SU-DHL-6 (cell line): ENCODE measurements at regions not wholly inside any gene's neighbourhood (a gene's known extent, or its start where the extent isn't known, plus 50 kb on each side); places are given as distances from the start of the nearest gene placed in this dataset.

Experiments used
- H2AFZ ChIP-seq: fragments of 200-600 bp; sonication (generic); 2 replicates; pipeline ENCODE4 v1.6.1; 2014; ENCODE audit warnings: low read depth, mild to moderate bottlenecking, moderate library complexity, mixed read lengths, antibody characterized with exemption, low read length; ENCODE audit not compliant: severe bottlenecking
- H3F3A ChIP-seq: fragments of 200-600 bp; shearing (Covaris generic); 2 replicates; pipeline ENCODE4 v1.6.0; 2016; ENCODE audit warnings: antibody characterized with exemption, mild to moderate bottlenecking; ENCODE audit not compliant: insufficient read depth
- H3K27ac ChIP-seq: fragments of 200-600 bp; sonication (generic); 2 replicates; pipeline ENCODE4 v1.5.1; 2016; ENCODE audit warnings: low read depth, mild to moderate bottlenecking, low read length, moderate library complexity, mixed read lengths
- H3K27me3 ChIP-seq: fragments of 200-600 bp; sonication (generic), shearing (Covaris generic); 2 replicates; pipeline ENCODE4 v1.6.0; 2014; ENCODE audit warnings: mild to moderate bottlenecking, low read length
- H3K36me3 ChIP-seq: fragments of 200-600 bp; sonication (generic); 2 replicates; pipeline ENCODE4 v1.6.1; 2014; ENCODE audit warnings: mild to moderate bottlenecking, low read length, mixed read lengths
- H3K4me2 ChIP-seq: fragments of 300-600, 200-600 bp; shearing (Covaris generic), sonication (generic); 2 replicates; pipeline ENCODE4 v1.6.0; 2014; ENCODE audit warnings: low read length, low read depth, mild to moderate bottlenecking; ENCODE audit not compliant: poor library complexity, severe bottlenecking
- H3K4me3 ChIP-seq: fragments of 200-600 bp; sonication (generic); 2 replicates; pipeline ENCODE4 v1.5.1; 2014; ENCODE audit warnings: antibody characterized with exemption, low read length, mild to moderate bottlenecking, mixed read lengths; ENCODE audit not compliant: insufficient read depth, poor library complexity, severe bottlenecking
- H3K79me2 ChIP-seq: fragments of 200-600 bp; sonication (generic); 2 replicates; pipeline ENCODE4 v1.6.1; 2014; ENCODE audit warnings: mild to moderate bottlenecking, low read length, moderate library complexity; ENCODE audit not compliant: insufficient read depth
- H3K9ac ChIP-seq: fragments of 200-600 bp; sonication (generic); 2 replicates; pipeline ENCODE4 v1.7.0; 2014; ENCODE audit warnings: mild to moderate bottlenecking, low read length
- H3K9me2 ChIP-seq: fragments of 200-600 bp; sonication (generic); replicated peaks from 2 replicates; pipeline ENCODE4 v1.6.1; 2014; ENCODE audit warnings: low read length; ENCODE audit not compliant: insufficient read depth
- H3K9me3 ChIP-seq: fragments of 200-600 bp; sonication (generic); 2 replicates; pipeline ENCODE4 v1.6.1; 2014; ENCODE audit warnings: low read length, mixed read lengths; ENCODE audit not compliant: insufficient read depth
- H4K20me1 ChIP-seq: fragments of 200-600 bp; sonication (generic); 2 replicates; pipeline ENCODE4 v1.6.1; 2014; ENCODE audit warnings: low read depth, mild to moderate bottlenecking, antibody characterized with exemption, low read length, moderate library complexity, mixed read lengths
- EZH2phosphoT487 ChIP-seq: fragments of 200-600 bp; sonication (generic), shearing (Covaris generic); conservative IDR thresholded peaks from 2 replicates; pipeline ENCODE4 v1.6.1; 2018; ENCODE audit warnings: mild to moderate bottlenecking, antibody characterized with exemption, low read length, moderate library complexity, mixed read lengths
- TF ChIP-seq, protein P1 (sequence below): fragments of 200-600 bp; sonication (generic); IDR thresholded peaks from one replicate; pipeline ENCODE4 v1.5.1; 2017; ENCODE audit warnings: antibody characterized with exemption, mild to moderate bottlenecking, low read length, moderate library complexity; ENCODE audit not compliant: insufficient read depth, poor library complexity, severe bottlenecking

- H3K27ac ChIP-seq, result no peak overlapping the region
- H2AFZ ChIP-seq, result no peak overlapping the region
- no peak overlapping the region for H3K9ac ChIP-seq
- H3K79me2 ChIP-seq, result no peaks in the 10 kb centered on the region
- H3K27me3 ChIP-seq, result no peaks in the 10 kb centered on the region
- no peaks in the 10 kb centered on the region for H3K36me3 ChIP-seq
- H3K4me3 ChIP-seq, result no peak overlapping the region
- H3K9me2 ChIP-seq, result no peaks in the 10 kb centered on the region
- H3F3A ChIP-seq, result no peaks in the 10 kb centered on the region
- H3K9me3 ChIP-seq, result no peaks in the 10 kb centered on the region
- H4K20me1 ChIP-seq, result no peaks in the 10 kb centered on the region
- TF ChIP-seq, protein P1, sequence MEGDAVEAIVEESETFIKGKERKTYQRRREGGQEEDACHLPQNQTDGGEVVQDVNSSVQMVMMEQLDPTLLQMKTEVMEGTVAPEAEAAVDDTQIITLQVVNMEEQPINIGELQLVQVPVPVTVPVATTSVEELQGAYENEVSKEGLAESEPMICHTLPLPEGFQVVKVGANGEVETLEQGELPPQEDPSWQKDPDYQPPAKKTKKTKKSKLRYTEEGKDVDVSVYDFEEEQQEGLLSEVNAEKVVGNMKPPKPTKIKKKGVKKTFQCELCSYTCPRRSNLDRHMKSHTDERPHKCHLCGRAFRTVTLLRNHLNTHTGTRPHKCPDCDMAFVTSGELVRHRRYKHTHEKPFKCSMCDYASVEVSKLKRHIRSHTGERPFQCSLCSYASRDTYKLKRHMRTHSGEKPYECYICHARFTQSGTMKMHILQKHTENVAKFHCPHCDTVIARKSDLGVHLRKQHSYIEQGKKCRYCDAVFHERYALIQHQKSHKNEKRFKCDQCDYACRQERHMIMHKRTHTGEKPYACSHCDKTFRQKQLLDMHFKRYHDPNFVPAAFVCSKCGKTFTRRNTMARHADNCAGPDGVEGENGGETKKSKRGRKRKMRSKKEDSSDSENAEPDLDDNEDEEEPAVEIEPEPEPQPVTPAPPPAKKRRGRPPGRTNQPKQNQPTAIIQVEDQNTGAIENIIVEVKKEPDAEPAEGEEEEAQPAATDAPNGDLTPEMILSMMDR, result no peak
- TF ChIP-seq EZH2phosphoT487, result no peak
- H3K4me2 ChIP-seq, result no peak overlapping the region
These were observed 196.4 kb upstream of the CCN2 start for GRCh38 chr6:132147530-132148011.

DNA sequence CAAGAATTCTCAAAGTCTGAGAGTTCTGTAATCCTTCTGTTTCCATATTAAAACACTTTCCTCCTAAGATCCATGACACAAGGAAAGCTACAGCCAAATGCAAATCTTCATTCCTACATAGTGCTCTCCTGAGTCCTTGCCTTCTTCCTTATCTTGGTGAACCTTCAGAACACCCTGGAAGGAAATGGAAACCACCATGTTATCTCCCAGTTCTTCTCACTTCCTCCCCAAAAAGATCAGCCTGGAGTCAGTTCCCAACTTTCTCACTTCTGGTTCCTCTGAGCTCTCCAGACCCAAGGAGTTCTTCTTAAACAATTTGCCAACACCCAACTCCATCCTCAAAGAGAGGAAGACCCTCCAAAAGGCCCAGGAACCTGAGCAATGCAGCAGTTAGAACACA, 193.3 kb upstream of the CCN2 start:
- TF ChIP-seq, protein P1, result no peak
- no peak for TF ChIP-seq EZH2phosphoT487

DNA sequence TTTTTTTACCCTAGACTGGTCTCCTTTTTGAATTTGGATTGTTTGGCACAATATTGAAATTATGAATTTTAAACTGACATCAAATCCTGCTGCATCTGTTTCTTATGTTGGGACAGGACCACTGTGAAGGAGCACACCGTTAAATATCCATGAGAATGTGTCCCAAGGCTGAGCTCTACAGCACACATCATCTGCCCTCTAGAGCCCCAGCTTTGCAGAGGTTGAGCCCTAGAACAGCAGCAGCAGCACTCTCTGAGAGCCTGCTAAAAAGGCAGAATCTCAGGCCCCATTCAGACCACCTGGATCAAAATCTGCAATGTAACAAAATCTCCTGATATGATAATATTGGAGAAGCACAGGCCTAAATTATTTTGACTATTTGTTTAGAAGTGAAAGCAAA, 192.1 kb upstream of the CCN2 start:
- H3K27me3 ChIP-seq, result no peaks in the 10 kb centered on the region
- no peaks in the 10 kb centered on the region for H3K9me3 ChIP-seq
- no peaks in the 10 kb centered on the region for H3F3A ChIP-seq
- no peak overlapping the region for H3K4me2 ChIP-seq
- no peak overlapping the region for H3K27ac ChIP-seq
- H3K4me3 ChIP-seq, result no peak overlapping the region
- H2AFZ ChIP-seq, result no peak overlapping the region
- no peak overlapping the region for H3K9ac ChIP-seq
- TF ChIP-seq EZH2phosphoT487, result no peak
- TF ChIP-seq, protein P1, result no peak
- no peaks in the 10 kb centered on the region for H4K20me1 ChIP-seq
- H3K79me2 ChIP-seq, result no peaks in the 10 kb centered on the region
- H3K36me3 ChIP-seq, result no peaks in the 10 kb centered on the region
- H3K9me2 ChIP-seq, result no peaks in the 10 kb centered on the region

More for the DNA sequence above, 193.3 kb upstream of the CCN2 start:
- H4K20me1 ChIP-seq, result no peaks in the 10 kb centered on the region
- no peak overlapping the region for H3K4me3 ChIP-seq
- H3F3A ChIP-seq, result no peaks in the 10 kb centered on the region
- H3K9me2 ChIP-seq, result no peaks in the 10 kb centered on the region
- no peak overlapping the region for H2AFZ ChIP-seq
- no peak overlapping the region for H3K27ac ChIP-seq
- no peak overlapping the region for H3K9ac ChIP-seq
- H3K4me2 ChIP-seq, result no peak overlapping the region
- H3K79me2 ChIP-seq, result no peaks in the 10 kb centered on the region
- H3K9me3 ChIP-seq, result no peaks in the 10 kb centered on the region
- H3K27me3 ChIP-seq, result no peaks in the 10 kb centered on the region
- no peaks in the 10 kb centered on the region for H3K36me3 ChIP-seq
